ENCODE measurements at regions not wholly inside any gene's neighbourhood (a gene's known extent, or its start where the extent isn't known, plus 50 kb on each side); places are given as distances from the start of the nearest gene placed in this dataset.

GRCh38 chr21:35699361-35699760, 361.0 kb downstream of the SETD4 start:
- no peak for TF ChIP-seq EZH2 (IDR thresholded peaks at IDR 0.05; ENCODE audit: insufficient read depth, poor library complexity, severe bottlenecking)
- TF ChIP-seq EZH2phosphoT487 (IDR thresholded peaks at IDR 0.05; ENCODE audit: insufficient read depth, low read depth): no peak
